ENCODE measurements at regions not wholly inside any gene's neighbourhood (a gene's known extent, or its start where the extent isn't known, plus 50 kb on each side); places are given as distances from the start of the nearest gene placed in this dataset.
"Not testable (repeated sequence)": the region's sequence is repeated elsewhere in the genome, so short reads cannot be mapped to it uniquely, and the experiment has no call there.

- no peak overlapping the region for H3K4me3 ChIP-seq (ENCODE audit: low read depth, low read length)
- no peak for TF ChIP-seq CTCF (IDR thresholded peaks at IDR 0.05; ENCODE audit: control insufficient read depth, extremely low read depth, insufficient read depth)
- DNase-seq (ENCODE audit: low read depth), result no peak
These were observed 1751.9 kb downstream of the ARAP2 start for GRCh38 chr4:34492414-34492813.

DNA sequence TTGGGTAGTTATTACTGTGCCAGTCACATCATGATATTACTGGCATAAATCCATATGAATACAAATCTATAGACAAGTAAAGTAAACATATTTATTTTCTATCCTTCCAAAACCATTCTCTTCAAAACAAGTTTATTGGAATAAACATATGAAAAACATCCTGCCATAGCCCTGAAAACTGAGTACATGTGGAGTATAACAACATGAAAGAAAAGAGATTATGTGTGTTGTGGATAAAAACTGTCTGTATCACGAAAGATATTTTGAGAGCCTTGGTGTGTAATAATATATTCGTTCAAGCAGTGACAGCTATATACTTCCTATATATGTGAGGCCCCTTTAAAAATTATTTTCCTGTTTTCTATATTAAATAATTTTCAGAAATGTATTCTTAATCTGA lies 1742.2 kb downstream of the ARAP2 start:
- no peak for DNase-seq (ENCODE audit: low read depth)
- no peak overlapping the region for H3K4me3 ChIP-seq (ENCODE audit: low read depth, low read length)
- no peak for TF ChIP-seq CTCF (IDR thresholded peaks at IDR 0.05; ENCODE audit: control insufficient read depth, extremely low read depth, insufficient read depth)

DNA sequence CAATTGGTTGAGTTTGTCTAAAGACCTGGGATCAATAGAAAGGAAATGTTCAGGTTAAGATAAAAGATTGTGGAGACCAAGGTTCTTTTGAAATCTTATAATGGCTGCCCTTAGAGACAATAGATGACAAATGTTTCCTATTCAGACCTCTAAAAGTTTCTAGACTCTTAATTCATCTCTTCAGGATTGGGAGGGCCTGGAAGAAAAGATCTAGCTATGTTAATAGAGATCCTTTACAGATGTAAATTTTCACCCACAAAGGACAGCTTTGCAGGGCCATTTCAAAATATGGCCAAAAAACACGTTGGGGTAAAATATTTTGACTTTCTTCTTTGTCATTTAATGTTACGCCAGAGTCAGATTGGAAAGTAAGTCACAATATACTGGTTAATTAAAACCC lies 1739.6 kb downstream of the ARAP2 start:
- not testable (repeated sequence) for DNase-seq (ENCODE audit: low read depth); H3K4me3 ChIP-seq (ENCODE audit: low read depth, low read length)

- H3K4me3 ChIP-seq (ENCODE audit: low read depth, low read length); DNase-seq (ENCODE audit: low read depth): not testable (repeated sequence)
These were observed 1737.7 kb downstream of the ARAP2 start for GRCh38 chr4:34506511-34507092.

GRCh38 chr4:34512616-34513015 lies 1731.7 kb downstream of the ARAP2 start:
- no peak for TF ChIP-seq CTCF (IDR thresholded peaks at IDR 0.05; ENCODE audit: control insufficient read depth, extremely low read depth, insufficient read depth)
- DNase-seq (ENCODE audit: low read depth), result no peak
- H3K4me3 ChIP-seq (ENCODE audit: low read depth, low read length), result no peak overlapping the region

GRCh38 chr4:34516524-34516923 lies 1727.8 kb downstream of the ARAP2 start:
- no peak overlapping the region for H3K4me3 ChIP-seq (ENCODE audit: low read depth, low read length)
- no peak for TF ChIP-seq CTCF (IDR thresholded peaks at IDR 0.05; ENCODE audit: control insufficient read depth, extremely low read depth, insufficient read depth)
- no peak for DNase-seq (ENCODE audit: low read depth)

DNA sequence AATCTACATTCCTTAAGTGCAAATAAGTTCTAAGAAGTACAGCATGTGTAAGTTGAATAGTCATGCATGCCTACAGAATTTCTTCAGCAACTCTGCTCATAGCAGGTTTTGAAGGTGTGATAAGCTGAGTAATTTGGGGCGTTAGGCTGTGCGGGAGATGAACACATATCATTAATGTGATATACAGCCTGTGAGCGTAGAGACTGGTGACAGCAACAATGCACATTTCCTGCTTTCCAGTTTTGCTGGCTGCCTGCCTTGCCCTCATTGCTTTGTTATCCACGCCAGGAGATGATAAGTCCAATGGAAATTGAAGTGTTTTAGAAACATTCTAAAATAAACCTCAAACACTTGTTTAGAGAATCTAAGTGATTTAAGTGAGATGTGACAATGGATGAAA lies 1709.4 kb downstream of the ARAP2 start:
- no peak overlapping the region for H3K4me3 ChIP-seq (ENCODE audit: low read depth, low read length)
- TF ChIP-seq CTCF (IDR thresholded peaks at IDR 0.05; ENCODE audit: control insufficient read depth, extremely low read depth, insufficient read depth), result no peak
- DNase-seq (ENCODE audit: low read depth), result no peak

- DNase-seq (ENCODE audit: low read depth), result no peak
- TF ChIP-seq CTCF (IDR thresholded peaks at IDR 0.05; ENCODE audit: control insufficient read depth, extremely low read depth, insufficient read depth), result no peak
- no peak overlapping the region for H3K4me3 ChIP-seq (ENCODE audit: low read depth, low read length)
These were observed 1678.2 kb downstream of the ARAP2 start for GRCh38 chr4:34566091-34566490.

All from LNCaP clone FGC (cell line).